GM12801 (cell line): ENCODE measurements at regions not wholly inside any gene's neighbourhood (a gene's known extent, or its start where the extent isn't known, plus 50 kb on each side); places are given as distances from the start of the nearest gene placed in this dataset.

Experiments used
- CTCF ChIP-seq: IDR thresholded peaks from one replicate; pipeline ENCODE4 v1.5.1; 2011; ENCODE audit warnings: control low read depth; ENCODE audit not compliant: insufficient read length; ENCODE audit errors: extremely low read depth

GRCh38 chr16:9232102-9232770 is 140.8 kb downstream of the HAPSTR1 start:
- no peak for TF ChIP-seq CTCF

- TF ChIP-seq CTCF: no peak
Measured at GRCh38 chr16:9235867-9236266, 144.4 kb downstream of the HAPSTR1 start.

GRCh38 chr16:9236319-9236718 is 144.9 kb downstream of the HAPSTR1 start:
- TF ChIP-seq CTCF: no peak

GRCh38 chr16:9238346-9238745 is 146.9 kb downstream of the HAPSTR1 start:
- TF ChIP-seq CTCF: no peak

GRCh38 chr16:9241177-9241576 is 149.7 kb downstream of the HAPSTR1 start:
- no peak for TF ChIP-seq CTCF

- no peak for TF ChIP-seq CTCF
Measured at GRCh38 chr16:9248162-9248561, 156.7 kb downstream of the HAPSTR1 start.

- TF ChIP-seq CTCF: no peak
Measured at GRCh38 chr16:9249534-9249933, 158.1 kb downstream of the HAPSTR1 start.
